Immature natural killer cell (primary cell): ENCODE measurements at regions not wholly inside any gene's neighbourhood (a gene's known extent, or its start where the extent isn't known, plus 50 kb on each side); places are given as distances from the start of the nearest gene placed in this dataset.

Experiments
- DNase-seq, 3 donors: peaks; one replicate each; pipeline ENCODE4 v3.0.0; 2022; ENCODE audit warnings: mixed read lengths in 1 of 3
- H3K27ac Mint-ChIP-seq, 6 donors: one replicate each; pipeline ENCODE4 v1.8.0; 2020; ENCODE audit warnings: mixed read lengths in 6 of 6, mild to moderate bottlenecking in 5 of 6, inconsistent platforms in 4 of 6, moderate library complexity in 3 of 6
- H3K27me3 Mint-ChIP-seq, 3 donors: one replicate each; pipeline ENCODE4 v1.8.0; 2020 to 2021; ENCODE audit warnings: low read depth in 3 of 3, mild to moderate bottlenecking in 3 of 3, mixed read lengths in 3 of 3, moderate library complexity in 3 of 3, inconsistent platforms in 1 of 3
- H3K36me3 Mint-ChIP-seq, 3 donors: one replicate each; pipeline ENCODE4 v1.8.0; 2020; ENCODE audit warnings: mixed read lengths in 3 of 3, inconsistent platforms in 2 of 3, mild to moderate bottlenecking in 2 of 3
- H3K4me1 Mint-ChIP-seq, 2 donors: one replicate each; pipeline ENCODE4 v1.8.0; 2020; ENCODE audit warnings: inconsistent platforms in 2 of 2, mild to moderate bottlenecking in 2 of 2, mixed read lengths in 2 of 2, moderate library complexity in 1 of 2
- H3K4me3 Mint-ChIP-seq, 5 donors: one replicate each; pipeline ENCODE4 v1.8.0; 2020; ENCODE audit warnings: mild to moderate bottlenecking in 5 of 5, mixed read lengths in 5 of 5, inconsistent platforms in 3 of 5, moderate library complexity in 3 of 5
- H3K9me3 Mint-ChIP-seq, 6 donors: one replicate each; pipeline ENCODE4 v1.8.0; 2020; ENCODE audit warnings: mild to moderate bottlenecking in 6 of 6, mixed read lengths in 6 of 6, inconsistent platforms in 4 of 6, moderate library complexity in 3 of 6

DNA sequence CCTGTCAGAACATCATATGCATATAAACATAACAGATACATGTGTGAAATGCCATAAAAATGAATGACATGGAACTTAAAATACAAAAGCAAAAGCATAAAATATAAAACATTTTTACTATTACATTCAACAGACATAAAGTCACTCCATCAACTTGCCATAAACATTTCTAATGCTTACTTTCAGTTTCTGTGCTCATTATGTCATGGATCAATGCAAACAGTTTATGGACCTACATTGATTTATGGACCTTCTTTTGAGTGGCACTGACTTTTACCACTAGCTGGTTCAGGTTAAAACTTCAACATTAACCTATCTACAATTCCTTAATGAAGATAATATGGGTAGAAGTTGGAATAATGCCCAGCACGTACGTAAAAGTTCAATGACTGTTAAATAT is 577.4 kb upstream of the LMCD1 start:
- Mint-ChIP-seq H3K27ac (no peak overlapping the region), H3K27me3 (peaks cover 0 to 3% (median 0%) of the 10 kb centered on the region in 3 donors), H3K36me3 (no peaks in the 10 kb centered on the region), H3K4me1 (no peaks in the 10 kb centered on the region), H3K9me3 (peaks cover 0 to 9% (median 4%) of the 10 kb centered on the region in 6 donors), H3K4me3 (no peak overlapping the region)
- DNase-seq: no peak

DNA sequence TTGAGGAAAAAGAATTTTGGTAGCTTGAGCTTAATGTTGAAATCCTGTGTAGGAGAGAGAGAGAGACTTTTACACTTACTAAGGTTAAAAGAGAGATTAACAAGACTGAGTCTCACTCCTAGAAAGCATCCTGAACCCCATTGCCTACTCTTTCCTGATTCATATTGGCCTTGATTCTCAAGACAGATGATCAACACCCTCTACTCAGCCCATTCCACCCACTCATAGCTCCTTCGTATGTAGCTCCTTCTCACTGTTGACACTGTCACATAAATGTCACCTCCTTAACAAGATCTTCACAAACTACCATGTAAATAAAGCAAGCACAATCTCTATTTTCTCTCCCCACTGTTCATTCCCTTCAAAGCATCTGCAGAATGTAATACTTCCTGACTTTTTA is 574.6 kb upstream of the LMCD1 start:
- Mint-ChIP-seq H3K27me3 (peaks cover 0 to 3% (median 0%) of the 10 kb centered on the region in 3 donors), H3K27ac (no peak overlapping the region), H3K9me3 (peaks cover 0 to 9% (median 3%) of the 10 kb centered on the region in 6 donors), H3K36me3 (no peaks in the 10 kb centered on the region), H3K4me1 (no peaks in the 10 kb centered on the region), H3K4me3 (no peak overlapping the region)
- no peak for DNase-seq

DNA sequence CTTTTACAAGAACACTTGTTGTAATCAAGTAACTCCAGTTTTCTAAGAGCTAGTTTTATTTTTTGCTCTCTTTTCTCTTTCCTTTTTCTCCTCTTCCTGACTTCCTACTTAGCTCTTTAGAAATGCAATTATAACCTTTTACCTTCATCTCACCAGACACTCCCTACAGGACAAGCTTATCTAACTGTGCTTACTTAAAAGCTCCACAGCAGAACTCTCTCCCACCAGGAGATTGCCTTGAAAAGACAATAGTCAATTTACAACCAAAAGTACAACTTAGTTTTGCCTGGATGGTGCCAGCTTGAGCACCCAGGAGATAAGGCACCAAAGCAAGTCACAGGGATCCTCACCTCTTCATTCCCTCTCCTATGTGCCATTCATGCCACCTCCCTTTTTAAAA is 573.8 kb upstream of the LMCD1 start:
- no peak for DNase-seq
- Mint-ChIP-seq H3K9me3 (peaks cover 0 to 9% (median 3%) of the 10 kb centered on the region in 6 donors), H3K4me1 (no peaks in the 10 kb centered on the region), H3K27ac (no peak overlapping the region), H3K4me3 (no peak overlapping the region), H3K36me3 (no peaks in the 10 kb centered on the region), H3K27me3 (peaks cover 0 to 3% (median 0%) of the 10 kb centered on the region in 3 donors)

DNA sequence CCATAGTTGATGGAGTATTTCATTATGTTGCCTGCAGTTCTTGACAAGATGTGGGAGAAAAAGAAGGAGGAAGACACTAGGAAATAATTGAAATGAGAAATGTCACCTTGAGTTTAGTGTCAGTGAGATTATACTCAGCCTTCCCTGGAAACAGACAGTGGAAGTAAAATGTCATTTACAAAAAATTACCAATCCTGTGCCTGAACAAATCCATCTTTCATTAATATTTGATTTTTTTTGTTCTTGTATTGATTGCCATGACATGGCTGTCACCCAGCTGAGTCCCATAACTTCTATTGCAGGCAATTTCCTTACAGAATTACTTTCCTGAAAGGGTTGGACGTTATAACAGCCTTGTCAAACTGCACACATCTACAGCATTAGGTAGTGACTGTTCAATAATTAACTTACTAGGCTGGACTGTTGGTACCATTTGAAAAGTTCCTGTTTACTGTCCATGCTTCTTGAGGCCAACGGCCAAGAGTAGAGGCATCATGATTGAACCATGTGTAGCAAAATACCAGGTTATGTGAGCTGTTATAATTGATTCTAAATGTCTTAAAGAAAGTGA is 572.2 kb upstream of the LMCD1 start:
- no peak for DNase-seq
- no peaks in the 10 kb centered on the region for H3K36me3 Mint-ChIP-seq
- no peak overlapping the region for H3K4me3 Mint-ChIP-seq
- peaks cover 0 to 3% (median 3%) of the 10 kb centered on the region in 3 donors for H3K27me3 Mint-ChIP-seq
- H3K9me3 Mint-ChIP-seq: peaks cover 0 to 6% (median 0%) of the 10 kb centered on the region in 6 donors
- H3K27ac Mint-ChIP-seq: no peak overlapping the region
- H3K4me1 Mint-ChIP-seq: no peaks in the 10 kb centered on the region

DNA sequence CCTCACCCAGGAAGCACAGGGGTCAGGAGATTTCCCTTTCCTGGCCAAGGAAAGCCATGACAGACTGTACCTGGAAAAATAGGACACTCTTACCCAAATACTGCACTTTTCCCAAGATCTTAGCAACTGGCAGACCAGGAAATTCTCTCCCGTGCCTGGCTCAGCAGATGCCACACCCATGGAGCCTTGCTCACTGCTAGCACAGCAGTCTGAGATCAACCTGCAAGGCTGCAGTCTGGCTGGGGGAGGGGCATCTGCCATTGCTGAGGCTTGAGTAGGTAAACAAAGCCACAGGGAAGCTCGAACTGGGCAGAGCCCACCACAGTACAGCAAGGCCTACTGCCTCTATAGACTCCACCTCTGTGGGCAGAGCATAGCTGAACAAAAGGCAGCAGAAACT is 567.3 kb upstream of the LMCD1 start:
- Mint-ChIP-seq H3K4me3 (no peak overlapping the region), H3K9me3 (peaks cover 6 to 18% (median 10%) of the 10 kb centered on the region in 6 donors), H3K4me1 (no peaks in the 10 kb centered on the region), H3K27me3 (peaks cover 0 to 3% (median 0%) of the 10 kb centered on the region in 3 donors), H3K36me3 (peaks cover 0 to 3% (median 0%) of the 10 kb centered on the region in 3 donors), H3K27ac (no peak overlapping the region)
- DNase-seq: no peak

DNA sequence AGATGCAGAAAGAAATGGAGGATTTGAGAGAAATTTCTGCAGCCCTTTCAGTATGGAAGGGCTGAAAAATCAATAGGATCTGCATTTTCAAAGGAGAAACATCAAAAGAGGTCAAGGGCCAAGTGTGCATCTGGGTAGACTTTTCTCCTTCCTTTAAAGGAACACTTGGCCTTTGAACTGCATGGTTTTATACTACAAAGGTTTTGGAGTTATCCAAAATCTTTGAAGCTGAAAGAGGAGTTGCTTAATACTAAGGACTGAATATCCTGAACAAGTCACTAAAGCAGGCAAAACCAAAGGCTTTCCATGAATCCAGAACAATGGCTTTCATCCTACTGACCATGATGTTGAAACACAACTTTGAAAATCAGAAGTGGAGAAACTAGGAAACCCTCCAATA is 553.7 kb upstream of the LMCD1 start:
- no peaks in the 10 kb centered on the region for H3K27me3 Mint-ChIP-seq
- H3K36me3 Mint-ChIP-seq: no peaks in the 10 kb centered on the region
- DNase-seq: no peak
- no peak overlapping the region for H3K27ac Mint-ChIP-seq
- no peaks in the 10 kb centered on the region for H3K4me1 Mint-ChIP-seq
- H3K4me3 Mint-ChIP-seq: no peak overlapping the region
- peaks cover 0 to 7% (median 0%) of the 10 kb centered on the region in 6 donors for H3K9me3 Mint-ChIP-seq

DNA sequence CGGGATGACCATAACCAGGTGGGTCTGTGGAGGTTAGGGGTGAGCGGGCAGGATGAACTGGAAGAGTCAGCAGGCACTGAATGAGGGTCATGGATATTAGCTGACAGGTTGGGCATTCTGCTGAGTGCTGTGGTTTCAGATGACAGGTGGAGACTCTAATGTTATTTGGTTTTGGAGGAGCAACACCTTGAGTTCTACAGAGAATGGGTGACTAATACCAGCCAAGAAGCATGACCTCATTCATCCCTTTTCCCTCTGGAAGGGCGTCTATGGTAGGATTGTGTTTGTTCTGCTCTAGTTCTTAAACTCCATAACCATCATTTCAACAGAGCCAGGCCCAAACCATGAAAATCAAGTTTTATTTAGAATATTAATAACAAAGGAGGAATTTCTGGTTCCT is 550.7 kb upstream of the LMCD1 start:
- Mint-ChIP-seq H3K27ac (no peak overlapping the region), H3K4me1 (no peaks in the 10 kb centered on the region)

DNA sequence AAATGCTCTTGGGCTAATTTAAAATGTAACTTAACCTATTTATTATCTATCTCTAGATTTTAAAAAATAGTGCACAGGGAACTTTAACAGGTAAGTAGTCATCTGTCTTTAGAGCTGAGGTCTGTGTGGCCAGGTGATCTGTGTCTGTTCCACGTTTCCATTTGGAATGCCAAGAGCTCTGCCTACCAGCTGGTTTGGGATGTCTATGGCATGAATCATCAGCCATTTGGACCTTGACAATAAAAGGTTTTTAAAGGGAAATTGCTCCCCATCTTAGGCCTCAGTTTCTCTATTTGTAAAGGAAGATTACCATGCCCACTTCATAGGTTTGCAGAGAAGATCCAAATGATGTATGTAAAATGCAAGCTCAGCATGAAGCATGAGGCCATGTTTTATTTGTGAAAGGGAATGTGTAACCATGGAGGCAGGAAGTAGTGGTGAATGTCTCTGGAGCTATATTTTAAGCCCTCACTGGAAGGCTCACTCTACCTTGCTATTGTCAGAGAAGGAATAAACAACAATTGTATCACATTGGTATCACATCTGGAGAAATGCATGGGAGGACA is 548.1 kb upstream of the LMCD1 start:
- Mint-ChIP-seq H3K27me3 (no peaks in the 10 kb centered on the region), H3K27ac (no peak overlapping the region), H3K36me3 (no peaks in the 10 kb centered on the region), H3K4me1 (no peaks in the 10 kb centered on the region), H3K9me3 (no peaks in the 10 kb centered on the region), H3K4me3 (no peak overlapping the region)
- DNase-seq: no peak

More for the DNA sequence above, 550.7 kb upstream of the LMCD1 start:
- peaks cover 0 to 2% (median 0%) of the 10 kb centered on the region in 6 donors for H3K9me3 Mint-ChIP-seq
- H3K36me3 Mint-ChIP-seq: no peaks in the 10 kb centered on the region
- no peaks in the 10 kb centered on the region for H3K27me3 Mint-ChIP-seq
- DNase-seq: no peak
- H3K4me3 Mint-ChIP-seq: no peak overlapping the region

DNA sequence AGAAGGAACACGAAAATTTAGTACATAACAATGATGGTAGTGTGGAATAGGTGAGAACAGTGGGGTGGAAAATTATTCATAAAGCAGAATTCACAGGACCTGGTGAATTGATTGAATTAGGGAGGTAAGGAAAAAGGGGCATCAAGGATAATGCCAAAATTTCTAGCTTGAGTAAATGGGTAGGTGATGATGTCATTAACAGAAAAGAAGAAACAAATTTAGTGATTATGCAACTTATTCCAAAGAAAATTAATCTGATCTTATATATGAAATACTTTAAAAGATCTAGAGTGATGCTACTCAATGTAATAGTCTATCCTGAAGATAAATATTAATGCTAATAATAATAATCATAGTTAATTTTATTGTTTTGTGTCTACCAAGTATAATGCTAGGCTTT is 544.6 kb upstream of the LMCD1 start:
- no peak for DNase-seq
- H3K27me3 Mint-ChIP-seq: no peaks in the 10 kb centered on the region
- no peaks in the 10 kb centered on the region for H3K9me3 Mint-ChIP-seq
- no peaks in the 10 kb centered on the region for H3K4me1 Mint-ChIP-seq
- H3K36me3 Mint-ChIP-seq: no peaks in the 10 kb centered on the region
- H3K27ac Mint-ChIP-seq: no peak overlapping the region
- H3K4me3 Mint-ChIP-seq: no peak overlapping the region

DNA sequence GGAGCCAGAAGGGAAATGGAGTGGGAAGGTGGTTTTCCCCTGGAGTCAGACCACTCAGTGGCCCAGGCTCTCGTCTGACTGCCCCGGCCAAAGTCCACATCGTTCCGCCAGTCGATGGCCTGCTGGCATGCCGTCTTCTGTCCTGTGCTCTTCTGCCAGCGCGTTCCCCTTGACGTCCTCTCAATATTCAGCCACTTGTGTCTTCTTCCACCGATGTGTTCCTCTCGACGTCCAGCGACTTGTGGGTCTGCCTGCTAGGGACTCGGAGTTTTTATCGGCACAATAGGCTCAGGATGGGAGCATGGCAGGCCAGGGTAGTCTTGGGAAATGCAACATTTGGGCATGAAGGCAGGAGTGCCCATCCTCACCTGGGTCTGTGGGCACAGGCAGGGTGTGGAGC is 542.5 kb upstream of the LMCD1 start:
- H3K36me3 Mint-ChIP-seq: no peaks in the 10 kb centered on the region
- H3K9me3 Mint-ChIP-seq: no peaks in the 10 kb centered on the region

DNA sequence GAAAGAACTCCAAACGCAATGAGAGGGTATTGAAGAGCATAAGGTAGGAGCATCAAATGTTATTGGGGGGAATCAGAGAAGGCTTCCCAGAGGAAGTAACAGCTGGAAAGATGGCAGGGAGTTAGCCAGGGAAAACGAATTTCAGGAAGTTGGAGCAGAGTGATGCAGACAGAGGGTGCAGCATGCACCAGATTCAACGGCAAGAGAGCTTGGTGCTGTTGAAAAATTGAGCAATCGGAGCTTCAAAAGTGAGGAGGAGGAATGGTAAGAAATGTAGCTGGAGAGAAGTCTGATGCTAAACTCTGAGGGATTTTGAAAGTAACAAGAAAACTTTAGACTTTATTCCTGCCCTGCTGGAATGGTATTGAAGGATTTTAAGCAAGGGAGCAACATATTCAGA is 541.0 kb upstream of the LMCD1 start:
- Mint-ChIP-seq H3K4me1 (no peaks in the 10 kb centered on the region), H3K9me3 (no peaks in the 10 kb centered on the region), H3K4me3 (no peak overlapping the region), H3K36me3 (no peaks in the 10 kb centered on the region), H3K27ac (no peak overlapping the region), H3K27me3 (no peaks in the 10 kb centered on the region)
- DNase-seq: no peak

More for the DNA sequence above, 542.5 kb upstream of the LMCD1 start:
- H3K4me3 Mint-ChIP-seq: no peak overlapping the region
- no peaks in the 10 kb centered on the region for H3K4me1 Mint-ChIP-seq
- H3K27me3 Mint-ChIP-seq: no peaks in the 10 kb centered on the region
- DNase-seq: no peak
- no peak overlapping the region for H3K27ac Mint-ChIP-seq

DNA sequence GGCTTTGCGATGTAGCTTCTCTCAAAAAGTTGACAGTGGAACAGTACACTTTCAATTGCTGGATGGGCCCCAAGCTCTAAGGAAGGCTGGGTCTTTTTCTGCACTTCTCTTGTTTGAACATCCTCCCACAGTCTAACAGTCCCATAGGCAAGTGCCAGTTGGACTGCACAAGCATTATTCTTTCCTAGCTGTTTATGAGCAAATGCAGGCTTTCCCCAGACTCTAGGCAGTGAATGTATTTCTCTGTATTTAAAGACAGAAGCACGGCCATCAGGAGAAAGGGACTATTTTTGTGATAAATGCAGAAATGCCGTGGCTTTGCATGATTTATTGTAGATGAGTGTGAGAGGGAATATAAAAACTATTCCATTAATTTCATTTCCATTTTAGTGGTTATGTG is 539.3 kb upstream of the LMCD1 start:
- Mint-ChIP-seq H3K27ac (no peak overlapping the region), H3K9me3 (peaks cover 0 to 2% (median 0%) of the 10 kb centered on the region in 6 donors), H3K4me1 (no peaks in the 10 kb centered on the region), H3K36me3 (no peaks in the 10 kb centered on the region), H3K4me3 (no peak overlapping the region), H3K27me3 (no peaks in the 10 kb centered on the region)
- no peak for DNase-seq

DNA sequence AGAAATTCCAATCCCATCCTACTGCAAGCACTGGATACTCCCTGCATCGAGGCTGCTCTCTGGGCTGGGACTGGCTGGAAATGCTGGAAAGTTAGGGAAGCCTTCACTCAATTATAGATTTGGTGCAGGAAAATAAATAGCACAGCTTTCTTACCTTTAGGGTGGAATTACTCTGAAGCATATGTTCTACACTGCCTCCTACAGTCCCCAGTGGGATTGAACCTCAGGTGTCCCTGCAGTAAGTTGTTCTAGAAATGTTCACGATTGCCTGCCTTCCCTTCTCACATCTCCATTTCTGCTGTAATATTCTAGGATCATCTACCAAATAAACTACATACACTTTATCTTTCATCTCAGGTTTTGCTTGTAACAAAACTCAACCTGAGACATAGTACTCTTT is 536.7 kb upstream of the LMCD1 start:
- peaks cover 0 to 2% (median 0%) of the 10 kb centered on the region in 3 donors for H3K27me3 Mint-ChIP-seq
- H3K27ac Mint-ChIP-seq: no peak overlapping the region
- no peaks in the 10 kb centered on the region for H3K36me3 Mint-ChIP-seq
- no peak overlapping the region for H3K4me3 Mint-ChIP-seq
- peaks cover 0 to 2% (median 0%) of the 10 kb centered on the region in 6 donors for H3K9me3 Mint-ChIP-seq
- DNase-seq: no peak
- H3K4me1 Mint-ChIP-seq: no peaks in the 10 kb centered on the region

DNA sequence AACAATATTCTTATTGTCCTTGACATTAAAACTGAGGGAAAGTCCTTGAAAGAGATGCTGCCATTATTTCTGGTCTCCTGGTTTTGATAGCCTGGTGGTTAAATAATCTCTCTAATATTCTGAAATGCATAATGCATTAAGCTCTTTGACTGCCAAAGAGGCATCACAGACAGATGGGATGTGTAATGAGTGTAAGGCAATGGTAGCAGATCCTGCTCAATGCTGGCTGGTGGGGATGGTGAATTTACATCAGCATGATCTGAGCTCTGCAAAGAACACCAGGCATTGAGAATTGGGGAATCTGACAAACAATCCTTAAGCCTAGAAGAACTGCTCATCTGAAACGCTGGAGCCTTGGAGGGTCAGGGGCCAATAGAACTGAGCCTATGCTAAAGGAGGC is 528.6 kb upstream of the LMCD1 start:
- Mint-ChIP-seq H3K27me3 (peaks cover 0 to 4% (median 0%) of the 10 kb centered on the region in 3 donors), H3K27ac (no peak overlapping the region), H3K9me3 (no peaks in the 10 kb centered on the region), H3K4me3 (no peak overlapping the region), H3K36me3 (no peaks in the 10 kb centered on the region), H3K4me1 (no peaks in the 10 kb centered on the region)
- no peak for DNase-seq
